Spleen (tissue), 11 donors: ENCODE measurements at regions not wholly inside any gene's neighbourhood (a gene's known extent, or its start where the extent isn't known, plus 50 kb on each side); places are given as distances from the start of the nearest gene placed in this dataset.

Source experiments
- DNase-seq: peaks from one replicate; pipeline ENCODE4 v3.0.0-alpha.2; 2020
- H3K27ac ChIP-seq, 8 donors: fragments of 200-600 bp; sonication (generic) in 7 of 8; 1 replicate in 4 of 8; 2 replicates in 4 of 8; pipeline versions ENCODE4 v1.5.0 to v1.8.0; 2016 to 2021; ENCODE audit warnings: inconsistent platforms in 4 of 8, mild to moderate bottlenecking in 4 of 8, moderate library complexity in 1 of 8
- H3K27me3 ChIP-seq, 7 donors: fragments of 200-600 bp; sonication (generic) in 6 of 7; replicated peaks in 1 of 7; 1 replicate in 4 of 7; 2 replicates in 3 of 7; pipeline versions ENCODE4 v1.5.0 to v1.8.0; 2016 to 2021; ENCODE audit warnings: inconsistent platforms in 3 of 7, mild to moderate bottlenecking in 1 of 7
- H3K36me3 ChIP-seq, 6 donors: fragments of 200-600 bp; sonication (generic) in 5 of 6; 1 replicate in 4 of 6; 2 replicates in 2 of 6; pipeline versions ENCODE4 v1.5.0 to v1.8.0; 2016 to 2021; ENCODE audit warnings: inconsistent platforms in 2 of 6
- H3K4me1 ChIP-seq, 6 donors: fragments of 200-600 bp; sonication (generic) in 5 of 6; 1 replicate in 3 of 6; 2 replicates in 3 of 6; pipeline versions ENCODE4 v1.5.0 to v1.8.0; 2016 to 2021; ENCODE audit warnings: inconsistent platforms in 3 of 6
- H3K4me3 ChIP-seq, 8 donors: fragments of 200-600 bp; sonication (generic) in 7 of 8; 1 replicate in 4 of 8; 2 replicates in 4 of 8; pipeline versions ENCODE4 v1.5.0 to v1.8.0; 2016 to 2021; ENCODE audit warnings: inconsistent platforms in 4 of 8, mild to moderate bottlenecking in 4 of 8, moderate library complexity in 2 of 8
- H3K9me3 ChIP-seq, 8 donors: fragments of 200-600 bp; sonication (generic) in 7 of 8; 1 replicate in 4 of 8; 2 replicates in 4 of 8; pipeline versions ENCODE4 v1.5.0 to v1.8.0; 2016 to 2021; ENCODE audit warnings: inconsistent platforms in 4 of 8
- POLR2A ChIP-seq, 3 donors: fragments of 450-650 bp; IDR thresholded peaks; one replicate each; pipeline ENCODE4 v1.5.1; 2017; ENCODE audit warnings: antibody characterized with exemption in 3 of 3, mild to moderate bottlenecking in 1 of 3
- POLR2AphosphoS5 ChIP-seq, 3 donors: sonication (generic); formaldehyde crosslinking; IDR thresholded peaks; one replicate each; pipeline ENCODE4 v1.5.1; 2017; ENCODE audit warnings: antibody characterized with exemption in 3 of 3
- WGBS, 5 donors: extraction: QIAGEN DNeasy Blood & Tissue Kit in 3 of 5; methylation state at CpG; one replicate each; pipeline versions ENCODE4 v1.1.5 to v1.1.7; 2013 to 2018; 5-methylcytosine and 5-hydroxymethylcytosine counted together
- intact Hi-C: fragments of 100-400 bp; cut with DNase I; formaldehyde crosslinking; loops from one replicate; pipeline ENCODE4 v1.15.0; 2023; ENCODE audit warnings: low total_unique reads
- small RNA-seq, 4 donors: library from RNA; depleted of rRNA; stranded (forward); fragments of <200 nt; gene quantifications; one replicate each; pipeline ENCODE3, GENCODE V24; 2016
- TF ChIP-seq, protein P1 (sequence below), 11 experiments: fragments of 200-600 bp in 7 of 11; fragments of 450-650 bp in 4 of 11; sonication (generic) in 4 of 11; IDR thresholded peaks in 8 of 11; conservative IDR thresholded peaks in 3 of 11; 1 replicate in 7 of 11; 2 replicates in 4 of 11; pipeline versions ENCODE4 v1.4.0 to v1.8.0; 2016 to 2021; ENCODE audit warnings: antibody characterized with exemption in 11 of 11, inconsistent platforms in 4 of 11, mild to moderate bottlenecking in 1 of 11
- donor health status: healthy with polysubstance abuse.
- donor health status: DM: no; HTN: no; CAD: no; lungs with moderate emphysema.
- donor health status: DM: no; HTN: no; CAD: no.
- donor health status: Bipolar disorder and iron deficiency.
- donor health status: healthy.
- donor health status: DM: no; HTN: no; CAD: no.
- donor health status: DM: yes; HTN: yes; CAD: no.

DNA sequence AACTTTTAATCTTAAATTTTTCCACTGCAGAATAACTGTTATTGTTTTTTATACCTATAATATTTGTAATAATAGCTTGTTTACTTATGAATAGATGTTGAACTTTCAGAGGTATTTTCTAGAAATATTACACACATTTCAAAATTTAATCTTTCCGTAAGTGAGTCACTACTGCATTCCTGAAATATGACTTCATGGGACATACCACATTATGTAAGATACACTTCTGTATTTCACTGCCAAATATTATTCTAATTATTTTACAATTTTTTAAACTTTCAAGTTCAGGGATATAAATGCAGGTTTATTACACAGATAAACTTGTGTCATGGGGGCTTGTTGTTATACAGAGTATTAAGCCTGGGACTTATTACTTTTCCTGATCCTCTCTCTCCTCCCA, 2220.5 kb downstream of the NCAM2 start:
- H3K9me3 ChIP-seq: peaks cover 0 to 10% (median 5%) of the 10 kb centered on the region in 8 donors
- no peaks in the 10 kb centered on the region for H3K27me3 ChIP-seq
- H3K36me3 ChIP-seq: no peaks in the 10 kb centered on the region
- H3K4me3 ChIP-seq: no peak overlapping the region
- no peak for DNase-seq
- intact Hi-C loops: no loop called here
- H3K4me1 ChIP-seq: no peaks in the 10 kb centered on the region
- TF ChIP-seq POLR2AphosphoS5 (IDR thresholded peaks at IDR 0.05): no peak
- no peak for TF ChIP-seq POLR2A (IDR thresholded peaks at IDR 0.05)
- TF ChIP-seq, protein P1, sequence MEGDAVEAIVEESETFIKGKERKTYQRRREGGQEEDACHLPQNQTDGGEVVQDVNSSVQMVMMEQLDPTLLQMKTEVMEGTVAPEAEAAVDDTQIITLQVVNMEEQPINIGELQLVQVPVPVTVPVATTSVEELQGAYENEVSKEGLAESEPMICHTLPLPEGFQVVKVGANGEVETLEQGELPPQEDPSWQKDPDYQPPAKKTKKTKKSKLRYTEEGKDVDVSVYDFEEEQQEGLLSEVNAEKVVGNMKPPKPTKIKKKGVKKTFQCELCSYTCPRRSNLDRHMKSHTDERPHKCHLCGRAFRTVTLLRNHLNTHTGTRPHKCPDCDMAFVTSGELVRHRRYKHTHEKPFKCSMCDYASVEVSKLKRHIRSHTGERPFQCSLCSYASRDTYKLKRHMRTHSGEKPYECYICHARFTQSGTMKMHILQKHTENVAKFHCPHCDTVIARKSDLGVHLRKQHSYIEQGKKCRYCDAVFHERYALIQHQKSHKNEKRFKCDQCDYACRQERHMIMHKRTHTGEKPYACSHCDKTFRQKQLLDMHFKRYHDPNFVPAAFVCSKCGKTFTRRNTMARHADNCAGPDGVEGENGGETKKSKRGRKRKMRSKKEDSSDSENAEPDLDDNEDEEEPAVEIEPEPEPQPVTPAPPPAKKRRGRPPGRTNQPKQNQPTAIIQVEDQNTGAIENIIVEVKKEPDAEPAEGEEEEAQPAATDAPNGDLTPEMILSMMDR (IDR thresholded peaks at IDR 0.05 in 8 of 11, conservative IDR thresholded peaks at IDR 0.05 in 3 of 11): no peak
- H3K27ac ChIP-seq: no peak overlapping the region
- 85 to 94% (median 87%) methylated on average over 1 of the region's 1 CpG for WGBS, 5 donors

DNA sequence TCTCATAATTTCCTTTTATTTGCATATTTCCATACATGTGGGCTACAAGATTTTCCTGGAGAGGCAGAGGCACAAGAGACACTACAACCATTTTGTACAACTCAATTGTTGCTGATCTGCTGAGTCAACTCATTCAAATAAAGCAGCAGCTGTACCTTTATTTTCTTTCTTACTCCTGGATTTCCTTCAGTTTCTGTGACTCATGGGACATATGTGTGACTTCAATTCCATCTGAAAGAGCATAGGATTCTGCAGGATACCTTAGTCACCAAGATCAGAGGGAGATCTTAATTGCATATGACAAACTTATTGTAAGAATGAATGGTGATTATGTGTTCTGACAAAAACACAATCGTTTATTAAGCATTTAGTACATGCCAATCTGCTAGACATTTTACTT, 2219.4 kb downstream of the NCAM2 start:
- peaks cover 0 to 20% (median 15%) of the 10 kb centered on the region in 8 donors for H3K9me3 ChIP-seq
- H3K27ac ChIP-seq: no peak overlapping the region
- H3K4me3 ChIP-seq: no peak overlapping the region
- TF ChIP-seq, protein P1 (IDR thresholded peaks at IDR 0.05 in 8 of 11, conservative IDR thresholded peaks at IDR 0.05 in 3 of 11): no peak
- TF ChIP-seq POLR2AphosphoS5 (IDR thresholded peaks at IDR 0.05) (no peak), POLR2A (IDR thresholded peaks at IDR 0.05) (no peak)
- no peaks in the 10 kb centered on the region for H3K27me3 ChIP-seq
- intact Hi-C loops: no loop called here
- H3K36me3 ChIP-seq: no peaks in the 10 kb centered on the region
- no peaks in the 10 kb centered on the region for H3K4me1 ChIP-seq
- 60 to 84% (median 80%) methylated on average over 1 of the region's 1 CpG for WGBS, 5 donors
- DNase-seq: no peak

DNA sequence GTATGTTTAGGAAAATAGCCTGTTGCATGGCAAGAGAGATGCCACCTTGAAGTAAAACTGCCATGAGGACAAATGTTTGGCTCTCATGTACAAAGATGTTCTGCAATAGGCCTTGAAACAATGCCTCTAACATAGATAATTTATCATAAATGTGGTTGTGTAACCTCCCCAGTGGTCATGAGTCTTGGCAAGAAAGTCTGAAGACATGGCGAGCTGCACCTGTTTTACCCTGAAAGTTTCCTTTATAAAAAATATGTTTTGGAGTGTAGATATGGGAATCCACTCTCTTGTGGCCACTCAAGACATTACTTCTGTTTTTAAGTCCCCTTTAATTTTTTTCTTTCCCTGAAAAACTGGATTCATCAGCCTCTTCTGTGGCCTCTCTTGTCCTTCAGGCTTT, 2217.1 kb downstream of the NCAM2 start:
- no peak overlapping the region for H3K4me3 ChIP-seq
- peaks cover 0 to 34% (median 24%) of the 10 kb centered on the region in 8 donors for H3K9me3 ChIP-seq
- no peaks in the 10 kb centered on the region for H3K27me3 ChIP-seq
- intact Hi-C loops: no loop called here
- no peak for DNase-seq
- H3K36me3 ChIP-seq: no peaks in the 10 kb centered on the region
- TF ChIP-seq POLR2A (IDR thresholded peaks at IDR 0.05) (no peak), POLR2AphosphoS5 (IDR thresholded peaks at IDR 0.05) (no peak)
- TF ChIP-seq, protein P1 (IDR thresholded peaks at IDR 0.05 in 8 of 11, conservative IDR thresholded peaks at IDR 0.05 in 3 of 11): no peak
- no peaks in the 10 kb centered on the region for H3K4me1 ChIP-seq
- 82 to 100% (median 92%) methylated on average over 1 of the region's 1 CpG for WGBS, 5 donors
- H3K27ac ChIP-seq: no peak overlapping the region

Small RNA genes in the stretch of these regions (small RNA-seq; reads per million reads assigned to genes)
- 0 reads per million in 4 donors for gene AP001340.1
- 0 reads per million in 4 donors for gene RF00019
- gene RN7SKP236: 0 reads per million in 4 donors
- 0 reads per million in 4 donors for gene RNA5SP489
- 0.06 to 0.27 (median 0.18) reads per million in 4 donors for gene RNU2-55P
